ENCODE measurements at regions not wholly inside any gene's neighbourhood (a gene's known extent, or its start where the extent isn't known, plus 50 kb on each side); places are given as distances from the start of the nearest gene placed in this dataset.

DNA sequence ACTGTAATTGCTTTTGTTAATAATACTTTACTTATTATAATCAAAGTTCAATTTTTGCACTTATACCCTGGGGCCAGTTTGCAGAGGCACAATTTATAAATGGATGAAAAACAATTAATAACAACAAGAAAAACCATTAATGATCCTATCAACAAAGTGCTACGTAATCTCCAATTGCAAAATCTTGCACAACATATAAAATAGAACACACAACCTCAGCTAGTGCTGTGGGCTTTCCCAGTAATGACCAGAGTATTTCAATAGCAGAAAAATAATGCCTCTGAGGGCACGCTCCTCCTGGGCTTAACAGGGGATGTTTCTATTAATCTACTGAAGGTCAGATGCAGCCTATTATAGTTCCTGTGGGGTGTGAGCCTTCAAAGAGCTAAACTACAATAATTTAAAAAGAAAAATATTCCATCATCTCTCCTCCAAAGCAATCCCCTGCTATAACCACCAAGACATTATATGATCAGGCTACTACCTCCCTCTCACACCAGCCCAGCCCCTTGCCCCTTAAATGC is 508.5 kb upstream of the SLIT2 start:
- Mint-ChIP-seq H3K4me1 (no peaks in the 10 kb centered on the region), H3K36me3 (no peaks in the 10 kb centered on the region), H3K9me3 (peaks cover 0 to 2% (median 0%) of the 10 kb centered on the region in 7 donors), H3K27ac (no peak overlapping the region), H3K4me3 (no peak overlapping the region), H3K27me3 (ENCODE audit: low read depth in 3 of 3) (peaks cover 0 to 3% (median 0%) of the 10 kb centered on the region in 3 donors)
- Histone ChIP-seq H2AFZ (ENCODE audit: insufficient read depth, low read depth, low read length, poor library complexity, severe bottlenecking) (no peak overlapping the region), H3K4me1 (ENCODE audit: control insufficient read depth in 1 of 2, insufficient read depth in 2 of 2, low read length in 2 of 2) (no peaks in the 10 kb centered on the region), H4K20me1 (ENCODE audit: insufficient read depth, low read length) (no peaks in the 10 kb centered on the region), H3K4me3 (replicated peaks in 1 of 3; ENCODE audit: low read depth in 2 of 3, low read length in 3 of 3) (no peak overlapping the region), H3K36me3 (replicated peaks in 1 of 2; ENCODE audit: control insufficient read depth in 1 of 2, insufficient read depth in 2 of 2, low read length in 2 of 2) (no peaks in the 10 kb centered on the region), H3K79me2 (ENCODE audit: insufficient read depth, low read length) (no peaks in the 10 kb centered on the region), H3K27ac (ENCODE audit: low read depth in 1 of 2, low read length in 2 of 2) (no peak overlapping the region), H3K9ac (ENCODE audit: insufficient read depth, low read length, poor library complexity, severe bottlenecking) (no peak overlapping the region), H3K9me3 (replicated peaks in 1 of 2; ENCODE audit: control insufficient read depth in 1 of 2, insufficient read depth in 1 of 2, low read length in 2 of 2) (no peaks in the 10 kb centered on the region), H3K27me3 (ENCODE audit: control insufficient read depth in 2 of 2, insufficient read depth in 2 of 2, low read length in 2 of 2) (no peaks in the 10 kb centered on the region), H3K4me2 (replicated peaks; ENCODE audit: extremely low read depth, low read length, poor library complexity, severe bottlenecking) (no peak overlapping the region)
- intact Hi-C loops (cut with micrococcal nuclease), result no loop called here
- no peak for DNase-seq
- WGBS (ENCODE audit: insufficient coverage), result 67% methylated on average over 1 of the region's 2 CpGs
- TF ChIP-seq, protein P1, sequence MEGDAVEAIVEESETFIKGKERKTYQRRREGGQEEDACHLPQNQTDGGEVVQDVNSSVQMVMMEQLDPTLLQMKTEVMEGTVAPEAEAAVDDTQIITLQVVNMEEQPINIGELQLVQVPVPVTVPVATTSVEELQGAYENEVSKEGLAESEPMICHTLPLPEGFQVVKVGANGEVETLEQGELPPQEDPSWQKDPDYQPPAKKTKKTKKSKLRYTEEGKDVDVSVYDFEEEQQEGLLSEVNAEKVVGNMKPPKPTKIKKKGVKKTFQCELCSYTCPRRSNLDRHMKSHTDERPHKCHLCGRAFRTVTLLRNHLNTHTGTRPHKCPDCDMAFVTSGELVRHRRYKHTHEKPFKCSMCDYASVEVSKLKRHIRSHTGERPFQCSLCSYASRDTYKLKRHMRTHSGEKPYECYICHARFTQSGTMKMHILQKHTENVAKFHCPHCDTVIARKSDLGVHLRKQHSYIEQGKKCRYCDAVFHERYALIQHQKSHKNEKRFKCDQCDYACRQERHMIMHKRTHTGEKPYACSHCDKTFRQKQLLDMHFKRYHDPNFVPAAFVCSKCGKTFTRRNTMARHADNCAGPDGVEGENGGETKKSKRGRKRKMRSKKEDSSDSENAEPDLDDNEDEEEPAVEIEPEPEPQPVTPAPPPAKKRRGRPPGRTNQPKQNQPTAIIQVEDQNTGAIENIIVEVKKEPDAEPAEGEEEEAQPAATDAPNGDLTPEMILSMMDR (IDR thresholded peaks at IDR 0.05), result no peak

DNA sequence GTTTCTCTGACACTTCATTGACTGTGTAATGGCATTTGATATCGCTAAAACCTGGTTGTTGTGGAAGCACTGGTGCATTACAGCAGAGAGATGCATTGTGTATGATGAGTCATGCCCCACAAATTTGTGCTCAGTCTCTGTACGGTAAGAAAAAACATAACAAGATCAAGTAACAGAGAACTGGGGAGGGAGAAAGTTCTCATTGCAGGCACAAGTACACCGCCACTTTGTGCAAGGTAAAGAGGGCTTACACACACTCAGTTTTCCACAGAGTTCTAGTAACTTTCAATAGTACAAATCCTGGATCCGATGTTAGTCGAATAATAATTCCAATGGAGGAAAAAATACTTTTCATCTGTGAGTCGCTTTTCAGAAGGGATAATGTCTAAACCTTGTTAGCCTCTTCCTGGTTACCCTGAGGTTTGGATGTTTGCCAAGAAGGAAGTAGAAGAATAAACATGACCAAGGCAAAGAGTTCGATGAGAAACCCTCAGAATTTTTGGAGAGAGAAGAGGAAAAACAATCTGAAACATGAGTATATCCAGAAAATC is 512.5 kb upstream of the SLIT2 start:
- DNase-seq, result no peak
- 0% methylated on average over 1 of the region's 7 CpGs for WGBS (ENCODE audit: insufficient coverage)
- Histone ChIP-seq H3K4me3 (replicated peaks in 1 of 3; ENCODE audit: low read depth in 2 of 3, low read length in 3 of 3) (no peak overlapping the region), H3K27ac (ENCODE audit: low read depth in 1 of 2, low read length in 2 of 2) (no peak overlapping the region), H3K27me3 (ENCODE audit: control insufficient read depth in 2 of 2, insufficient read depth in 2 of 2, low read length in 2 of 2) (no peaks in the 10 kb centered on the region), H2AFZ (ENCODE audit: insufficient read depth, low read depth, low read length, poor library complexity, severe bottlenecking) (no peak overlapping the region), H4K20me1 (ENCODE audit: insufficient read depth, low read length) (no peaks in the 10 kb centered on the region), H3K36me3 (replicated peaks in 1 of 2; ENCODE audit: control insufficient read depth in 1 of 2, insufficient read depth in 2 of 2, low read length in 2 of 2) (no peaks in the 10 kb centered on the region), H3K9me3 (replicated peaks in 1 of 2; ENCODE audit: control insufficient read depth in 1 of 2, insufficient read depth in 1 of 2, low read length in 2 of 2) (no peaks in the 10 kb centered on the region), H3K4me1 (ENCODE audit: control insufficient read depth in 1 of 2, insufficient read depth in 2 of 2, low read length in 2 of 2) (no peaks in the 10 kb centered on the region), H3K4me2 (replicated peaks; ENCODE audit: extremely low read depth, low read length, poor library complexity, severe bottlenecking) (no peak overlapping the region), H3K79me2 (ENCODE audit: insufficient read depth, low read length) (no peaks in the 10 kb centered on the region), H3K9ac (ENCODE audit: insufficient read depth, low read length, poor library complexity, severe bottlenecking) (no peak overlapping the region)
- intact Hi-C loops (cut with micrococcal nuclease), result no loop called here
- no peaks in the 10 kb centered on the region for H3K36me3 Mint-ChIP-seq
- H3K4me3 Mint-ChIP-seq, result no peak overlapping the region
- no peaks in the 10 kb centered on the region for H3K4me1 Mint-ChIP-seq
- peaks cover 0 to 4% (median 0%) of the 10 kb centered on the region in 7 donors for H3K9me3 Mint-ChIP-seq
- H3K27ac Mint-ChIP-seq, result no peak overlapping the region
- TF ChIP-seq, protein P1 (IDR thresholded peaks at IDR 0.05), result no peak
- H3K27me3 Mint-ChIP-seq (ENCODE audit: low read depth in 3 of 3), result peaks cover 0 to 2% (median 0%) of the 10 kb centered on the region in 3 donors
